ENCODE measurements at regions not wholly inside any gene's neighbourhood (a gene's known extent, or its start where the extent isn't known, plus 50 kb on each side); places are given as distances from the start of the nearest gene placed in this dataset.

DNA sequence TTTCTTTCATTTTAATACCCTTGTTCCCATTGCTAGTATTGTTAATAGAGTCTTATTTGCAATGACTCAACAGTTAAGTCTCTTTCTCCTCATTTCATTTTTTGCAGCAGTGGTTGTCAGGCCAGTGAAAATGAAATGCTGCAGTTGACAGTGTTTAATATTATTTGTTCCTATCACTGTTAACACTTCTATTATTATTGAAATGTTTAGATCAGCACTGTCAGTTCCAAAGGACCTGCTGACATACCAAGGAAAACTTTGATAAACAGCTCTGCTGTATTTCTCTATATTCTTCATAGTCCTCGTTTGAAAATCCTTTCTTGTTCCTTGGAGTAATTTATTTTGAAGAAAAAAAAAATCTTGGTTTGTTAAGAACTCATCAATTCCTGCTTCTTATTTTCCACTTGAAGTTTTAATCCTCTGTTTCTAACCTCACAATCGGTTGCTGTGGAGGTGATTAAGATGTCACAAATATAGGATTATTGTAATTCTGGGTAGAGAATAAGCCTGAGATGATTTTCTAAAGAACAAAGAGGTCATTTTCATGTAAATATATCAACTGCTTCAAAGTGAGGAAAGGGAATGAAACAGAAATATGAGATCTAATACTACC is 1065.9 kb upstream of the CITED2 start:
- Histone ChIP-seq H3K36me3 (ENCODE audit: insufficient read depth, low read length) (no peaks in the 10 kb centered on the region), H3K4me3 (ENCODE audit: low read depth, low read length, poor library complexity, severe bottlenecking) (no peak overlapping the region), H3F3A (ENCODE audit: insufficient read depth, low read length) (no peaks in the 10 kb centered on the region), H3K27ac (ENCODE audit: low read depth, low read length, poor library complexity, severe bottlenecking) (no peak overlapping the region), H3K9ac (ENCODE audit: low read length) (no peak overlapping the region), H3K4me1 (ENCODE audit: insufficient read depth, low read length, severe bottlenecking) (no peaks in the 10 kb centered on the region), H3K9me3 (ENCODE audit: low read length) (no peaks in the 10 kb centered on the region), H4K20me1 (ENCODE audit: insufficient read depth, low read length) (no peaks in the 10 kb centered on the region), H3K4me2 (ENCODE audit: low read length) (no peak overlapping the region), H3K27me3 (ENCODE audit: insufficient read depth, low read length) (no peaks in the 10 kb centered on the region), H3K9me2 (ENCODE audit: low read depth, low read length) (no peaks in the 10 kb centered on the region), H3K79me2 (ENCODE audit: insufficient read depth, low read length) (no peaks in the 10 kb centered on the region), H2AFZ (ENCODE audit: low read length) (no peak overlapping the region)
- TF ChIP-seq, protein P1, sequence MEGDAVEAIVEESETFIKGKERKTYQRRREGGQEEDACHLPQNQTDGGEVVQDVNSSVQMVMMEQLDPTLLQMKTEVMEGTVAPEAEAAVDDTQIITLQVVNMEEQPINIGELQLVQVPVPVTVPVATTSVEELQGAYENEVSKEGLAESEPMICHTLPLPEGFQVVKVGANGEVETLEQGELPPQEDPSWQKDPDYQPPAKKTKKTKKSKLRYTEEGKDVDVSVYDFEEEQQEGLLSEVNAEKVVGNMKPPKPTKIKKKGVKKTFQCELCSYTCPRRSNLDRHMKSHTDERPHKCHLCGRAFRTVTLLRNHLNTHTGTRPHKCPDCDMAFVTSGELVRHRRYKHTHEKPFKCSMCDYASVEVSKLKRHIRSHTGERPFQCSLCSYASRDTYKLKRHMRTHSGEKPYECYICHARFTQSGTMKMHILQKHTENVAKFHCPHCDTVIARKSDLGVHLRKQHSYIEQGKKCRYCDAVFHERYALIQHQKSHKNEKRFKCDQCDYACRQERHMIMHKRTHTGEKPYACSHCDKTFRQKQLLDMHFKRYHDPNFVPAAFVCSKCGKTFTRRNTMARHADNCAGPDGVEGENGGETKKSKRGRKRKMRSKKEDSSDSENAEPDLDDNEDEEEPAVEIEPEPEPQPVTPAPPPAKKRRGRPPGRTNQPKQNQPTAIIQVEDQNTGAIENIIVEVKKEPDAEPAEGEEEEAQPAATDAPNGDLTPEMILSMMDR (IDR thresholded peaks at IDR 0.05; ENCODE audit: low read length), result no peak
- no peak for TF ChIP-seq EZH2 (IDR thresholded peaks at IDR 0.05; ENCODE audit: borderline replicate concordance, low read length)

DNA sequence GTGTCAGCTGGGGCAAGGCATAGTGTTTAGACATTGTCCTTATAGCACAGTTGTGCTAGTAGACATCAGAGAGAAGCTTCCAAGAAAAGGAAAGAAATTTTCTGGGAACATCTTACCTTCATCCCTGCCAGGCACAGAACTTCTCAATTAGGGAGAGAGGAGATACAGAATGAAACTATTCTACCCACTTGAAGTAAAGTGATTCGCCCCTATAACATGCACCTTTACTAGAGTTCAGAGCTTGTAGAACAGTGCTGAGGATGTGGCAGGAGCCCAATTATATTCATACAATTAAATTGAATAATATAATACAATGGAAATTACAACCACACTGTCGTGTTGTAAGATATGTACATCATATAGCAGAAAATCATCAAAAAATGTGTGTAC is 1063.9 kb upstream of the CITED2 start:
- Histone ChIP-seq H3K4me1 (ENCODE audit: insufficient read depth, low read length, severe bottlenecking) (no peaks in the 10 kb centered on the region), H3K9me3 (ENCODE audit: low read length) (no peaks in the 10 kb centered on the region), H3K27ac (ENCODE audit: low read depth, low read length, poor library complexity, severe bottlenecking) (no peak overlapping the region), H3K27me3 (ENCODE audit: insufficient read depth, low read length) (no peaks in the 10 kb centered on the region), H3K36me3 (ENCODE audit: insufficient read depth, low read length) (no peaks in the 10 kb centered on the region), H2AFZ (ENCODE audit: low read length) (no peak overlapping the region), H3F3A (ENCODE audit: insufficient read depth, low read length) (no peaks in the 10 kb centered on the region), H3K4me3 (ENCODE audit: low read depth, low read length, poor library complexity, severe bottlenecking) (no peak overlapping the region), H3K79me2 (ENCODE audit: insufficient read depth, low read length) (no peaks in the 10 kb centered on the region), H3K9ac (ENCODE audit: low read length) (no peak overlapping the region), H3K4me2 (ENCODE audit: low read length) (no peak overlapping the region), H4K20me1 (ENCODE audit: insufficient read depth, low read length) (no peaks in the 10 kb centered on the region), H3K9me2 (ENCODE audit: low read depth, low read length) (no peaks in the 10 kb centered on the region)
- TF ChIP-seq, protein P1 (IDR thresholded peaks at IDR 0.05; ENCODE audit: low read length), result no peak
- no peak for TF ChIP-seq EZH2 (IDR thresholded peaks at IDR 0.05; ENCODE audit: borderline replicate concordance, low read length)

DNA sequence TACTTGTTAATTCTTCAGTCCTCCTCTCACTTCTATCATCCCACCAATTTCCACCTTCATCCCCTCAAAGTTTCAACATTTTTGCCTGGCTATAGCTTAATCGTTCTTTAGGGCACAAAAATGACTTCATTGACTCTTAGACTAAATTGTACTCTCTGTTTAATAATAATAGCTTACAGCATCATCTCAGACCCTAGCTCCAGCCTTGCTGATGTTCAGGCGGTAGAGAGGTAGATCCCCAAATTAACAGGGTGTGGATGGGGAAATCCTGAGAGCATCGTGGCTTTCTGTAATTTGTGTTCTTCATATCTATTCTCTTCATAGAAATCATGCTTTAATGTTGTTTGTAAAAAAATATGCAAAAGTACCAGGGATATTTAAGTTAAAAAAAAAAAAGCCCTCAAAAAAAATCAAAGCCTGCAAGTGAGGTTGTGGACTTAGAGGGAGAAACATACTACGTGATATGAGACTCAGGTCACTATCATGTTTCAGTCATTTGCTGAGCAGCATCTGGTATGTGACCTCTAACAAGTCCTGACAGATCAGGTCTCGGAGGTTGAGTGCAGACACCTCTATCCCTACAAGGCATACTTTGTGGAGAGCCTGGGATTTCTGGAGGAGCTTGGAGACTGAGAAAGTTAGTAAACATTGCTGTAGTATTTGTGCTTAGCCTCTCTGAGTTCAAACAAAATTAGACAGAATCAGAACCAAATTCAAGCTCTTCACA is 1063.3 kb upstream of the CITED2 start:
- H3K27me3 ChIP-seq (ENCODE audit: insufficient read depth, low read length), result no peaks in the 10 kb centered on the region
- H3K36me3 ChIP-seq (ENCODE audit: insufficient read depth, low read length), result no peaks in the 10 kb centered on the region
- H3K79me2 ChIP-seq (ENCODE audit: insufficient read depth, low read length), result no peaks in the 10 kb centered on the region
- no peaks in the 10 kb centered on the region for H3K4me1 ChIP-seq (ENCODE audit: insufficient read depth, low read length, severe bottlenecking)
- no peaks in the 10 kb centered on the region for H3K9me2 ChIP-seq (ENCODE audit: low read depth, low read length)
- no peak overlapping the region for H3K9ac ChIP-seq (ENCODE audit: low read length)
- H3K9me3 ChIP-seq (ENCODE audit: low read length), result no peaks in the 10 kb centered on the region
- no peaks in the 10 kb centered on the region for H4K20me1 ChIP-seq (ENCODE audit: insufficient read depth, low read length)
- no peak overlapping the region for H3K4me3 ChIP-seq (ENCODE audit: low read depth, low read length, poor library complexity, severe bottlenecking)
- TF ChIP-seq, protein P1 (IDR thresholded peaks at IDR 0.05; ENCODE audit: low read length), result no peak
- no peak for TF ChIP-seq EZH2 (IDR thresholded peaks at IDR 0.05; ENCODE audit: borderline replicate concordance, low read length)
- H3F3A ChIP-seq (ENCODE audit: insufficient read depth, low read length), result no peaks in the 10 kb centered on the region
- no peak overlapping the region for H3K4me2 ChIP-seq (ENCODE audit: low read length)
- H3K27ac ChIP-seq (ENCODE audit: low read depth, low read length, poor library complexity, severe bottlenecking), result no peak overlapping the region
- H2AFZ ChIP-seq (ENCODE audit: low read length), result no peak overlapping the region
